ENCODE measurements at regions not wholly inside any gene's neighbourhood (a gene's known extent, or its start where the extent isn't known, plus 50 kb on each side); places are given as distances from the start of the nearest gene placed in this dataset.

DNA sequence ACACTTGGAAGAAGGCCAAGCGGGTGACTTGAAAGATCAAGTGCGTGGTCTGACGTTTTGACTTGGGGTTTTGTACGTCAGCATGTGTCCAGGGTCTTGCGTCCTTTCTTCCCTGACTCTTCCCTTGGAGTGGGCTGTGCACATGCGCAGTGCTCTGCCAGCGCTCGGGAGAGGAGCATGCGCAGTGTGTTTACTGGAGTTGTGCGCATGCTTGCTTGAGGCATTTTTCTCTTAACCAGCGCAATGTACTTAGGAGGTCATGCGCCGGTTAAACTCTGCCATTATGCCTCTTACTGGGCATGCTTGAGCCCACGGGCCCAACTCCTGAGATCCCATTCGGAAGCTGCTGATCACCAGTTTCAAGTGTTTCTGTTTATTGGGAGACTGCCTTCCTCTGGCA, 242.5 kb upstream of the AJAP1 start:
- Histone ChIP-seq H3F3A (ENCODE audit: control insufficient read depth, insufficient read depth) (no peaks in the 10 kb centered on the region), H3K27me3 (ENCODE audit: control insufficient read depth, low read length) (no peaks in the 10 kb centered on the region), H3K27ac (ENCODE audit: low read depth, low read length) (no peak overlapping the region), H3K4me3 (ENCODE audit: low read length) (no peak overlapping the region), H3K36me3 (ENCODE audit: control insufficient read depth, low read length) (no peaks in the 10 kb centered on the region), H3K4me2 (ENCODE audit: low read length) (no peak overlapping the region), H4K20me1 (ENCODE audit: control insufficient read depth, insufficient read depth, low read depth, low read length) (no peaks in the 10 kb centered on the region), H3K4me1 (ENCODE audit: control insufficient read depth, low read length) (no peaks in the 10 kb centered on the region), H3K9me3 (ENCODE audit: control insufficient read depth, insufficient read depth, low read length) (no peaks in the 10 kb centered on the region), H3K9me2 (replicated peaks; ENCODE audit: control insufficient read depth, low read length) (no peaks in the 10 kb centered on the region), H3K79me2 (ENCODE audit: control insufficient read depth, low read length) (no peaks in the 10 kb centered on the region)
- TF ChIP-seq, protein P1, sequence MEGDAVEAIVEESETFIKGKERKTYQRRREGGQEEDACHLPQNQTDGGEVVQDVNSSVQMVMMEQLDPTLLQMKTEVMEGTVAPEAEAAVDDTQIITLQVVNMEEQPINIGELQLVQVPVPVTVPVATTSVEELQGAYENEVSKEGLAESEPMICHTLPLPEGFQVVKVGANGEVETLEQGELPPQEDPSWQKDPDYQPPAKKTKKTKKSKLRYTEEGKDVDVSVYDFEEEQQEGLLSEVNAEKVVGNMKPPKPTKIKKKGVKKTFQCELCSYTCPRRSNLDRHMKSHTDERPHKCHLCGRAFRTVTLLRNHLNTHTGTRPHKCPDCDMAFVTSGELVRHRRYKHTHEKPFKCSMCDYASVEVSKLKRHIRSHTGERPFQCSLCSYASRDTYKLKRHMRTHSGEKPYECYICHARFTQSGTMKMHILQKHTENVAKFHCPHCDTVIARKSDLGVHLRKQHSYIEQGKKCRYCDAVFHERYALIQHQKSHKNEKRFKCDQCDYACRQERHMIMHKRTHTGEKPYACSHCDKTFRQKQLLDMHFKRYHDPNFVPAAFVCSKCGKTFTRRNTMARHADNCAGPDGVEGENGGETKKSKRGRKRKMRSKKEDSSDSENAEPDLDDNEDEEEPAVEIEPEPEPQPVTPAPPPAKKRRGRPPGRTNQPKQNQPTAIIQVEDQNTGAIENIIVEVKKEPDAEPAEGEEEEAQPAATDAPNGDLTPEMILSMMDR (IDR thresholded peaks at IDR 0.05; ENCODE audit: low read depth, low read length, poor library complexity, severe bottlenecking) = no peak

DNA sequence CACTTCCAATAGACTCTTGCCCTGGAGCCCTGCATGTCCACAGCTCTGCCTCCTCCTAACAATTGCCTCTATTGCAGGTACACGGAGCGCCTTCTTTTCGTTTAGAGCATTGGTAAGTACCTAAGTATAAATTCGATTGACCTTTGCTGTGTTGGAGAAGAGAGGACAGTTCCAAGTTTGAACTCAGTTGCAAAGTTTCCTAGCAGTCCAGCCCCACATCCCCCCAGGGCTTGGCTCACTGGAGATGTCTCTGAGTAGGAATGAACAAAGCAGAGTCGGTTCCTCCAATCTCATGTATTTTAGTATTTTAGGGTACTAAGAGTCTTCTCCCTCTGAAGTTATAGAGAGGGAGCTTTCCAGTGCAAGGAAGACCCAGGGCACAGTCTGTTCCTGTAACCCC, 238.9 kb upstream of the AJAP1 start:
- Histone ChIP-seq H3K4me3 (ENCODE audit: low read length) (no peak overlapping the region), H3K4me1 (ENCODE audit: control insufficient read depth, low read length) (peaks cover 5% of the 10 kb centered on the region), H4K20me1 (ENCODE audit: control insufficient read depth, insufficient read depth, low read depth, low read length) (no peaks in the 10 kb centered on the region), H3K79me2 (ENCODE audit: control insufficient read depth, low read length) (no peaks in the 10 kb centered on the region), H3K27ac (ENCODE audit: low read depth, low read length) (no peak overlapping the region), H3K4me2 (ENCODE audit: low read length) (no peak overlapping the region), H3K9me2 (replicated peaks; ENCODE audit: control insufficient read depth, low read length) (no peaks in the 10 kb centered on the region), H3F3A (ENCODE audit: control insufficient read depth, insufficient read depth) (no peaks in the 10 kb centered on the region), H3K36me3 (ENCODE audit: control insufficient read depth, low read length) (peaks cover under 1% of the 10 kb centered on the region; the same call in 1 of the 2 replicates), H3K27me3 (ENCODE audit: control insufficient read depth, low read length) (no peaks in the 10 kb centered on the region), H3K9me3 (ENCODE audit: control insufficient read depth, insufficient read depth, low read length) (peaks cover 17% of the 10 kb centered on the region)
- no peak for TF ChIP-seq EZH2phosphoT487 (IDR thresholded peaks at IDR 0.05; ENCODE audit: borderline replicate concordance, low read length)
- TF ChIP-seq, protein P1 (IDR thresholded peaks at IDR 0.05; ENCODE audit: low read depth, low read length, poor library complexity, severe bottlenecking) = no peak

DNA sequence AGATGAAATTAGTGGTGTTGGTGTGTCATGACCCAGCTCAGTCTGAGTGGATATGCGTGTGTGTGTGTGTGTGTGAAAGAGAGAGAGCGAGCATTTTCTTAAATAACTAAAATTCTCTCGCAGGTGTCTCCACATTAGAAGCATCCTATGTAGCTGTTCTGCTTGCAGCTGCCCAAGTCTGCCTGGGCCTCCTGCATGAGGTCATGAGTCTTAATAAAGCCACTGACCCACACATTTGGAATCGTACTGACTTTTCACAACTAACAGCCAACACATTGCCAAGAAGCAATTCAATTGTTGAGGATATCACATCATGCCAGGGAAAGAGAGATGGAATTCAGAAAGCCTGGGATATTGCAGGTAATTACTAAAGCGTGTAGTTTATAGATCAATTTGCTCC, 238.2 kb upstream of the AJAP1 start:
- TF ChIP-seq EZH2phosphoT487 (IDR thresholded peaks at IDR 0.05; ENCODE audit: borderline replicate concordance, low read length) = no peak
- no peaks in the 10 kb centered on the region for H3K27me3 ChIP-seq (ENCODE audit: control insufficient read depth, low read length)
- peaks cover 12% of the 10 kb centered on the region for H3K4me1 ChIP-seq (ENCODE audit: control insufficient read depth, low read length)
- no peaks in the 10 kb centered on the region for H3K9me2 ChIP-seq (replicated peaks; ENCODE audit: control insufficient read depth, low read length)
- peaks cover 3% of the 10 kb centered on the region; the same call in 1 of the 2 replicates for H3K36me3 ChIP-seq (ENCODE audit: control insufficient read depth, low read length)
- no peak overlapping the region for H3K4me2 ChIP-seq (ENCODE audit: low read length)
- H3K27ac ChIP-seq (ENCODE audit: low read depth, low read length) = no peak overlapping the region
- no peaks in the 10 kb centered on the region for H4K20me1 ChIP-seq (ENCODE audit: control insufficient read depth, insufficient read depth, low read depth, low read length)
- peaks cover 23% of the 10 kb centered on the region for H3K9me3 ChIP-seq (ENCODE audit: control insufficient read depth, insufficient read depth, low read length)
- no peaks in the 10 kb centered on the region for H3F3A ChIP-seq (ENCODE audit: control insufficient read depth, insufficient read depth)
- no peaks in the 10 kb centered on the region for H3K79me2 ChIP-seq (ENCODE audit: control insufficient read depth, low read length)
- H3K4me3 ChIP-seq (ENCODE audit: low read length) = no peak overlapping the region

DNA sequence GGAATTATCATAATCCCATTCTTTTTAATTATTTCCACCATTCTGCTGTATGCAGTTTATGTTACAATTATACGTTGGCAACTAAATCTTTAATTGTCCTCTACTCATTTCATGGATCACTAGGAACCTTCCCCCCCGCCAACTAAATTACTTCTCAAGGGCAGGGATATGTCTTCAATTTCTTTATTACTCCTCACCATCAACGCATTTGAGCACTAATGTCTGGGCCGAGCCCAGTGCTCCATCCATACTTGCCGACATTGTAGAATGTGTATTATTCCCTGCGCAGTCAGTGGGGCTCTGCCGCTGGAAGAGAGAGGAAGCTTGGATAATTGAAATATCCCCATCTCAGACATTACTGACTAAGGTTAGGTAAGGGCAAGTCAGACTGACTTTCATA, 236.4 kb upstream of the AJAP1 start:
- Histone ChIP-seq H3K4me3 (ENCODE audit: low read length) (no peak overlapping the region), H3K9me2 (replicated peaks; ENCODE audit: control insufficient read depth, low read length) (no peaks in the 10 kb centered on the region), H3K27ac (ENCODE audit: low read depth, low read length) (no peak overlapping the region), H3K4me2 (ENCODE audit: low read length) (no peak overlapping the region), H3K4me1 (ENCODE audit: control insufficient read depth, low read length) (peaks cover 30% of the 10 kb centered on the region), H3K79me2 (ENCODE audit: control insufficient read depth, low read length) (no peaks in the 10 kb centered on the region), H3K36me3 (ENCODE audit: control insufficient read depth, low read length) (peaks cover 3% of the 10 kb centered on the region; the same call in 1 of the 2 replicates), H3K9me3 (ENCODE audit: control insufficient read depth, insufficient read depth, low read length) (peaks cover 23% of the 10 kb centered on the region), H3K27me3 (ENCODE audit: control insufficient read depth, low read length) (no peaks in the 10 kb centered on the region), H3F3A (ENCODE audit: control insufficient read depth, insufficient read depth) (no peaks in the 10 kb centered on the region), H4K20me1 (ENCODE audit: control insufficient read depth, insufficient read depth, low read depth, low read length) (no peaks in the 10 kb centered on the region)
- TF ChIP-seq EZH2phosphoT487 (IDR thresholded peaks at IDR 0.05; ENCODE audit: borderline replicate concordance, low read length) = no peak
- TF ChIP-seq, protein P1 (IDR thresholded peaks at IDR 0.05; ENCODE audit: low read depth, low read length, poor library complexity, severe bottlenecking) = no peak

Measured in DOHH2 (cell line).